SK-N-SH treated with all-trans-retinoic acid at 6 μM for 48 hours (cell line): ENCODE measurements at regions not wholly inside any gene's neighbourhood (a gene's known extent, or its start where the extent isn't known, plus 50 kb on each side); places are given as distances from the start of the nearest gene placed in this dataset.

Source experiments
- ATAC-seq: fragments of 200-7000 bp; cut with Tn5 transposase; 3 replicates; pipeline ENCODE4 v1.9.1; 2020; ENCODE audit warnings: mild to moderate bottlenecking, moderate library complexity
- ARNTL ChIP-seq: fragments of 450-650 bp; formaldehyde crosslinking; IDR thresholded peaks from 2 replicates; pipeline ENCODE4 v1.5.0; 2020; ENCODE audit warnings: low read depth, mild to moderate bottlenecking, moderate library complexity, borderline replicate concordance
- BACH2 ChIP-seq: fragments of 250-450 bp; sonication (Bioruptor Pico); IDR thresholded peaks from 2 replicates; pipeline ENCODE4 v1.9.0; 2021; ENCODE audit warnings: mild to moderate bottlenecking, borderline replicate concordance
- CSDC2 ChIP-seq: fragments of 250-450 bp; sonication (Bioruptor Pico); IDR thresholded peaks from 2 replicates; pipeline ENCODE4 v1.5.0; 2020; ENCODE audit warnings: mild to moderate bottlenecking, moderate library complexity
- ESRRG ChIP-seq: fragments of 250-450 bp; sonication (Bioruptor Pico); IDR thresholded peaks from 2 replicates; pipeline ENCODE4 v1.6.1; 2021; ENCODE audit warnings: mild to moderate bottlenecking
- GLIS3 ChIP-seq: fragments of 250-450 bp; sonication (Bioruptor Pico); IDR thresholded peaks from 2 replicates; pipeline ENCODE4 v1.5.0; 2020; ENCODE audit warnings: mild to moderate bottlenecking, moderate library complexity
- ISL1 ChIP-seq: fragments of 250-450 bp; sonication (Bioruptor Pico); IDR thresholded peaks from 2 replicates; pipeline ENCODE4 v2.1.2; 2022; ENCODE audit warnings: mild to moderate bottlenecking, moderate library complexity
- OSR1 ChIP-seq: fragments of 250-450 bp; sonication (Bioruptor Pico); IDR thresholded peaks from 2 replicates; pipeline ENCODE4 v1.8.0; 2022; ENCODE audit warnings: moderate library complexity, mild to moderate bottlenecking, inconsistent platforms
- PPARA ChIP-seq: fragments of 250-450 bp; sonication (Bioruptor Pico); IDR thresholded peaks from 2 replicates; pipeline ENCODE4 v1.5.0; 2020; ENCODE audit warnings: mild to moderate bottlenecking, borderline replicate concordance
- RARB ChIP-seq: fragments of 250-450 bp; sonication (Bioruptor Pico); IDR thresholded peaks from 2 replicates; pipeline ENCODE4 v1.8.0; 2021; ENCODE audit warnings: mild to moderate bottlenecking, moderate library complexity
- SNAI2 ChIP-seq: fragments of 250-450 bp; sonication (Bioruptor Pico); IDR thresholded peaks from 2 replicates; pipeline ENCODE4 v1.5.0; 2020; ENCODE audit warnings: mild to moderate bottlenecking, moderate library complexity
- TOX ChIP-seq: fragments of 250-450 bp; sonication (Bioruptor Pico); IDR thresholded peaks from 2 replicates; pipeline ENCODE4 v1.8.0; 2021; ENCODE audit warnings: mild to moderate bottlenecking, moderate library complexity, borderline replicate concordance
- ZC3H10 ChIP-seq: fragments of 250-450 bp; sonication (Bioruptor Pico); IDR thresholded peaks from 2 replicates; pipeline ENCODE4 v1.5.1; 2021; ENCODE audit warnings: mild to moderate bottlenecking, moderate library complexity
- ZFP3 ChIP-seq: fragments of 250-450 bp; sonication (Bioruptor Pico); IDR thresholded peaks from 2 replicates; pipeline ENCODE4 v1.5.0; 2020; ENCODE audit warnings: mild to moderate bottlenecking, moderate library complexity
- ZFP30 ChIP-seq: fragments of 450-650 bp; formaldehyde crosslinking; IDR thresholded peaks from 2 replicates; pipeline ENCODE4 v1.5.0; 2022; ENCODE audit warnings: mild to moderate bottlenecking, moderate library complexity
- ZNF565 ChIP-seq: fragments of 450-650 bp; formaldehyde crosslinking; conservative IDR thresholded peaks from 2 replicates; pipeline ENCODE4 v1.5.0; 2020; ENCODE audit warnings: low read depth, mild to moderate bottlenecking, moderate library complexity
- ZNF70 ChIP-seq: fragments of 450-650 bp; formaldehyde crosslinking; IDR thresholded peaks from 2 replicates; pipeline ENCODE4 v1.5.0; 2020; ENCODE audit warnings: mild to moderate bottlenecking, moderate library complexity
- ZNF8 ChIP-seq: fragments of 450-650 bp; formaldehyde crosslinking; IDR thresholded peaks from 2 replicates; pipeline ENCODE4 v1.5.0; 2020; ENCODE audit warnings: mild to moderate bottlenecking, moderate library complexity
- TF ChIP-seq, protein P1 (sequence below): fragments of 250-450 bp; sonication (Bioruptor Pico); IDR thresholded peaks from 2 replicates; pipeline ENCODE4 v1.5.1; 2021; ENCODE audit warnings: mild to moderate bottlenecking, moderate library complexity
- TF ChIP-seq, protein P2 (sequence below): fragments of 250-450 bp; sonication (Bioruptor Pico); IDR thresholded peaks from 2 replicates; pipeline ENCODE4 v1.8.0; 2020; ENCODE audit warnings: mild to moderate bottlenecking, moderate library complexity, borderline replicate concordance
- TF ChIP-seq, protein P3 (sequence below): fragments of 250-450 bp; sonication (Bioruptor Pico); IDR thresholded peaks from 2 replicates; pipeline ENCODE4 v1.5.0; 2020; ENCODE audit warnings: mild to moderate bottlenecking, moderate library complexity
- TF ChIP-seq, protein P4 (sequence below): fragments of 250-450 bp; sonication (Bioruptor Pico); IDR thresholded peaks from 2 replicates; pipeline ENCODE4 v1.5.1; 2020; ENCODE audit warnings: low read depth, mild to moderate bottlenecking, moderate library complexity
- TF ChIP-seq, protein P5 (sequence below): fragments of 250-450 bp; sonication (Bioruptor Pico); IDR thresholded peaks from 2 replicates; pipeline ENCODE4 v1.8.0; 2021; ENCODE audit warnings: low read depth, mild to moderate bottlenecking, moderate library complexity, borderline replicate concordance

DNA sequence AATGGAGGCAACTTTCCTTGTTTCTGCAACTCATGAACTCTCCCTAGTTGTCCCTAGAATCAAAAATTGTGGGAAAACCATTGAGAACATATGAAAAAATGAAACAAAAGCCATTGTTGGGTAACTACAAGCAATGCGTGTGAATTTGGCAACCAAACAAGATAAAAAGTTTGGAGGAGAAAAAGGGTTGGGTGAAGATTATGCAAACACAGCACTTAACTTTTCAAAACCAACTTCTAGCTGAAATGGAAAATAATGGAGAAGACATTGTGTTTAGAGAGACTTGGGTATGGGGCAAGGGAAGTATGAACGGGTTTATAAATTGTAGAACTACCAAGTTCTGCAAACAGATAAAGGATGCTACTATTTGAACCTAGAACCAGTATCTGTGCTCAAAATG is 89.0 kb upstream of the SVIL start:
- TF ChIP-seq CSDC2 (CRISPR knock-in tag) = no peak
- no peak for TF ChIP-seq ZC3H10 (CRISPR knock-in tag)
- TF ChIP-seq, protein P1, sequence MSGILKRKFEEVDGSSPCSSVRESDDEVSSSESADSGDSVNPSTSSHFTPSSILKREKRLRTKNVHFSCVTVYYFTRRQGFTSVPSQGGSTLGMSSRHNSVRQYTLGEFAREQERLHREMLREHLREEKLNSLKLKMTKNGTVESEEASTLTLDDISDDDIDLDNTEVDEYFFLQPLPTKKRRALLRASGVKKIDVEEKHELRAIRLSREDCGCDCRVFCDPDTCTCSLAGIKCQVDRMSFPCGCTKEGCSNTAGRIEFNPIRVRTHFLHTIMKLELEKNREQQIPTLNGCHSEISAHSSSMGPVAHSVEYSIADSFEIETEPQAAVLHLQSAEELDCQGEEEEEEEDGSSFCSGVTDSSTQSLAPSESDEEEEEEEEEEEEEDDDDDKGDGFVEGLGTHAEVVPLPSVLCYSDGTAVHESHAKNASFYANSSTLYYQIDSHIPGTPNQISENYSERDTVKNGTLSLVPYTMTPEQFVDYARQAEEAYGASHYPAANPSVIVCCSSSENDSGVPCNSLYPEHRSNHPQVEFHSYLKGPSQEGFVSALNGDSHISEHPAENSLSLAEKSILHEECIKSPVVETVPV (CRISPR knock-in tag) = no peak
- TF ChIP-seq ZNF565 (CRISPR knock-in tag) = no peak
- no peak for TF ChIP-seq ISL1 (CRISPR knock-in tag)
- no peak for TF ChIP-seq OSR1
- TF ChIP-seq, protein P2, sequence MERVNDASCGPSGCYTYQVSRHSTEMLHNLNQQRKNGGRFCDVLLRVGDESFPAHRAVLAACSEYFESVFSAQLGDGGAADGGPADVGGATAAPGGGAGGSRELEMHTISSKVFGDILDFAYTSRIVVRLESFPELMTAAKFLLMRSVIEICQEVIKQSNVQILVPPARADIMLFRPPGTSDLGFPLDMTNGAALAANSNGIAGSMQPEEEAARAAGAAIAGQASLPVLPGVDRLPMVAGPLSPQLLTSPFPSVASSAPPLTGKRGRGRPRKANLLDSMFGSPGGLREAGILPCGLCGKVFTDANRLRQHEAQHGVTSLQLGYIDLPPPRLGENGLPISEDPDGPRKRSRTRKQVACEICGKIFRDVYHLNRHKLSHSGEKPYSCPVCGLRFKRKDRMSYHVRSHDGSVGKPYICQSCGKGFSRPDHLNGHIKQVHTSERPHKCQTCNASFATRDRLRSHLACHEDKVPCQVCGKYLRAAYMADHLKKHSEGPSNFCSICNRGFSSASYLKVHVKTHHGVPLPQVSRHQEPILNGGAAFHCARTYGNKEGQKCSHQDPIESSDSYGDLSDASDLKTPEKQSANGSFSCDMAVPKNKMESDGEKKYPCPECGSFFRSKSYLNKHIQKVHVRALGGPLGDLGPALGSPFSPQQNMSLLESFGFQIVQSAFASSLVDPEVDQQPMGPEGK (CRISPR knock-in tag) = no peak
- no peak for TF ChIP-seq ZFP30 (CRISPR knock-in tag)
- TF ChIP-seq, protein P3, sequence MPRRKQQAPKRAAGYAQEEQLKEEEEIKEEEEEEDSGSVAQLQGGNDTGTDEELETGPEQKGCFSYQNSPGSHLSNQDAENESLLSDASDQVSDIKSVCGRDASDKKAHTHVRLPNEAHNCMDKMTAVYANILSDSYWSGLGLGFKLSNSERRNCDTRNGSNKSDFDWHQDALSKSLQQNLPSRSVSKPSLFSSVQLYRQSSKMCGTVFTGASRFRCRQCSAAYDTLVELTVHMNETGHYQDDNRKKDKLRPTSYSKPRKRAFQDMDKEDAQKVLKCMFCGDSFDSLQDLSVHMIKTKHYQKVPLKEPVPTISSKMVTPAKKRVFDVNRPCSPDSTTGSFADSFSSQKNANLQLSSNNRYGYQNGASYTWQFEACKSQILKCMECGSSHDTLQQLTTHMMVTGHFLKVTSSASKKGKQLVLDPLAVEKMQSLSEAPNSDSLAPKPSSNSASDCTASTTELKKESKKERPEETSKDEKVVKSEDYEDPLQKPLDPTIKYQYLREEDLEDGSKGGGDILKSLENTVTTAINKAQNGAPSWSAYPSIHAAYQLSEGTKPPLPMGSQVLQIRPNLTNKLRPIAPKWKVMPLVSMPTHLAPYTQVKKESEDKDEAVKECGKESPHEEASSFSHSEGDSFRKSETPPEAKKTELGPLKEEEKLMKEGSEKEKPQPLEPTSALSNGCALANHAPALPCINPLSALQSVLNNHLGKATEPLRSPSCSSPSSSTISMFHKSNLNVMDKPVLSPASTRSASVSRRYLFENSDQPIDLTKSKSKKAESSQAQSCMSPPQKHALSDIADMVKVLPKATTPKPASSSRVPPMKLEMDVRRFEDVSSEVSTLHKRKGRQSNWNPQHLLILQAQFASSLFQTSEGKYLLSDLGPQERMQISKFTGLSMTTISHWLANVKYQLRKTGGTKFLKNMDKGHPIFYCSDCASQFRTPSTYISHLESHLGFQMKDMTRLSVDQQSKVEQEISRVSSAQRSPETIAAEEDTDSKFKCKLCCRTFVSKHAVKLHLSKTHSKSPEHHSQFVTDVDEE (CRISPR knock-in tag) = no peak
- TF ChIP-seq SNAI2 (CRISPR knock-in tag) = no peak
- TF ChIP-seq, protein P4, sequence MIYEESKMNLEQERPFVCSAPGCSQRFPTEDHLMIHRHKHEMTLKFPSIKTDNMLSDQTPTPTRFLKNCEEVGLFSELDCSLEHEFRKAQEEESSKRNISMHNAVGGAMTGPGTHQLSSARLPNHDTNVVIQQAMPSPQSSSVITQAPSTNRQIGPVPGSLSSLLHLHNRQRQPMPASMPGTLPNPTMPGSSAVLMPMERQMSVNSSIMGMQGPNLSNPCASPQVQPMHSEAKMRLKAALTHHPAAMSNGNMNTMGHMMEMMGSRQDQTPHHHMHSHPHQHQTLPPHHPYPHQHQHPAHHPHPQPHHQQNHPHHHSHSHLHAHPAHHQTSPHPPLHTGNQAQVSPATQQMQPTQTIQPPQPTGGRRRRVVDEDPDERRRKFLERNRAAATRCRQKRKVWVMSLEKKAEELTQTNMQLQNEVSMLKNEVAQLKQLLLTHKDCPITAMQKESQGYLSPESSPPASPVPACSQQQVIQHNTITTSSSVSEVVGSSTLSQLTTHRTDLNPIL (CRISPR knock-in tag) = no peak
- TF ChIP-seq TOX (CRISPR knock-in tag) = no peak
- TF ChIP-seq BACH2 (CRISPR knock-in tag) = no peak
- no peak for TF ChIP-seq ESRRG (CRISPR knock-in tag)
- TF ChIP-seq, protein P5, sequence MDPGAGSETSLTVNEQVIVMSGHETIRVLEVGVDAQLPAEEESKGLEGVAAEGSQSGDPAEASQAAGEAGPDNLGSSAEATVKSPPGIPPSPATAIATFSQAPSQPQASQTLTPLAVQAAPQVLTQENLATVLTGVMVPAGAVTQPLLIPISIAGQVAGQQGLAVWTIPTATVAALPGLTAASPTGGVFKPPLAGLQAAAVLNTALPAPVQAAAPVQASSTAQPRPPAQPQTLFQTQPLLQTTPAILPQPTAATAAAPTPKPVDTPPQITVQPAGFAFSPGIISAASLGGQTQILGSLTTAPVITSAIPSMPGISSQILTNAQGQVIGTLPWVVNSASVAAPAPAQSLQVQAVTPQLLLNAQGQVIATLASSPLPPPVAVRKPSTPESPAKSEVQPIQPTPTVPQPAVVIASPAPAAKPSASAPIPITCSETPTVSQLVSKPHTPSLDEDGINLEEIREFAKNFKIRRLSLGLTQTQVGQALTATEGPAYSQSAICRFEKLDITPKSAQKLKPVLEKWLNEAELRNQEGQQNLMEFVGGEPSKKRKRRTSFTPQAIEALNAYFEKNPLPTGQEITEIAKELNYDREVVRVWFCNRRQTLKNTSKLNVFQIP = no peak
- TF ChIP-seq, all 23 proteins: peak for 0
- no peak for ATAC-seq

DNA sequence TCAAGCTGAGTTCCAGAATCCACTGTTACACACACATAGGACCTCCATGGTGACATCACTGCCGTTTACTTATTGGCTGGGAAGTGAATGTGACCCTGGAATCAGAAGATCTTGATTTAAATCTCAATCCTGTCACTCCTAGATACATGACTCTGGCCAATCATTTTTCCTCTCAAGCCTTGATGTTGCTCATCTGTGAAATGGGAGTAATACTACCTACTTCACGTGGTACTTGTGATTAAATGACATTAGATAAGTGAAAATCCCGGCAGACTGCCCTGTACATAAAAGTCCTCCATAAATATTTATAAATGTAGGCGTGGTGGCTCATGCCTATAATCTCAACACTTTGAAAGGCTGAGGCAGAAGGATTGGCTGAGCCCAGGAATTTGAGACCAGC is 88.0 kb upstream of the SVIL start:
- no peak for ATAC-seq
- TF ChIP-seq ESRRG (CRISPR knock-in tag) (no peak), BACH2 (CRISPR knock-in tag) (no peak), SNAI2 (CRISPR knock-in tag) (no peak), ARNTL (no peak), TOX (CRISPR knock-in tag) (no peak), ZNF8 (CRISPR knock-in tag) (no peak), ISL1 (CRISPR knock-in tag) (no peak), PPARA (no peak), ZFP30 (CRISPR knock-in tag) (no peak), GLIS3 (CRISPR knock-in tag) (no peak), CSDC2 (CRISPR knock-in tag) (no peak), ZNF70 (CRISPR knock-in tag) (no peak), RARB (CRISPR knock-in tag) (no peak), ZC3H10 (CRISPR knock-in tag) (no peak), ZFP3 (no peak), ZNF565 (CRISPR knock-in tag) (no peak)
- TF ChIP-seq, protein P5 = no peak
- TF ChIP-seq, protein P1 (CRISPR knock-in tag) = no peak
- TF ChIP-seq, protein P4 (CRISPR knock-in tag) = no peak
- TF ChIP-seq, protein P2 (CRISPR knock-in tag) = no peak
